ENCODE measurements at regions not wholly inside any gene's neighbourhood (a gene's known extent, or its start where the extent isn't known, plus 50 kb on each side); places are given as distances from the start of the nearest gene placed in this dataset.

- H3K23ac ChIP-seq (ENCODE audit: low read depth, low read length): no peak overlapping the region
- H3K27me3 ChIP-seq (ENCODE audit: control insufficient read depth, insufficient read depth, low read length): peaks cover 6% of the 10 kb centered on the region
- H3K4ac ChIP-seq (ENCODE audit: low read depth, low read length): no peak overlapping the region
- no peak for DNase-seq
- WGBS, 2 experiments (ENCODE audit: extremely low coverage in 2 of 2, insufficient read length in 1 of 2): 79% methylated on average over 2 of the region's 4 CpGs; no CpG with 5 or more reads in 1 of the 2 experiments
- H3K9me3 ChIP-seq (ENCODE audit: control insufficient read depth, insufficient read depth, low read length): no peaks in the 10 kb centered on the region
- H3K79me1 ChIP-seq (ENCODE audit: low read depth in 1 of 2, low read length in 2 of 2): no peaks in the 10 kb centered on the region
- H2BK20ac ChIP-seq (ENCODE audit: low read depth, low read length): no peak overlapping the region
- H2BK15ac ChIP-seq (ENCODE audit: low read depth, low read length): no peak overlapping the region
- H4K20me1 ChIP-seq (ENCODE audit: insufficient read depth, low read length): no peaks in the 10 kb centered on the region
- peaks cover 12% of the 10 kb centered on the region; the same call in 1 of the 2 replicates for H3K9me1 ChIP-seq (ENCODE audit: insufficient read depth, low read length)
- no peak overlapping the region for H2AK5ac ChIP-seq (ENCODE audit: low read depth, low read length)
- no peak overlapping the region for H3K4me3 ChIP-seq (ENCODE audit: insufficient read depth, low read depth, low read length)
- POLR2A ChIA-PET (ENCODE audit: unreplicated experiment): no interaction called here
- H2AFZ ChIP-seq (replicated peaks; ENCODE audit: low read length, poor library complexity): no peak overlapping the region
- no peak overlapping the region for H4K5ac ChIP-seq (ENCODE audit: low read depth, low read length)
- H2AK9ac ChIP-seq (replicated peaks; ENCODE audit: low read depth, low read length, poor library complexity): peak overlapping the region; percentile 67
- H4K91ac ChIP-seq (ENCODE audit: insufficient read depth, low read depth, low read length): no peak overlapping the region
- dilution Hi-C loops (cut with HindIII; ENCODE audit: low sequenced_read_pairs, unreplicated experiment): no loop called here
- no peak overlapping the region for H3K9ac ChIP-seq (ENCODE audit: low read depth, low read length)
- no peak overlapping the region for H2BK5ac ChIP-seq (ENCODE audit: low read depth, low read length, poor library complexity, severe bottlenecking)
- no peak overlapping the region for H2BK120ac ChIP-seq (ENCODE audit: low read depth, low read length)
- intact Hi-C loops (cut with micrococcal nuclease): no loop called here
- H3K27ac ChIP-seq (ENCODE audit: insufficient read depth, low read length): no peak overlapping the region
- TF ChIP-seq RCOR1 (IDR thresholded peaks at IDR 0.05; ENCODE audit: insufficient replicate concordance, low read length) (no peak), BHLHE40 (IDR thresholded peaks at IDR 0.05; ENCODE audit: low read depth, low read length) (no peak)
- no peak for ATAC-seq (ENCODE audit: low read depth)
- H3K56ac ChIP-seq (ENCODE audit: extremely low read depth, insufficient read depth, low read length): no peak overlapping the region
- BruUV-seq (replicated peaks): no TSS peak
- CTCF ChIA-PET: interaction anchor here (0.6 kb wide), 1 partner anchor 39 kb away, joined by 4 read pairs; no protein-coding TSS in a partner anchor
- H3K36me3 ChIP-seq (ENCODE audit: control insufficient read depth, insufficient read depth, low read length): no peaks in the 10 kb centered on the region
- no peak overlapping the region for H4K8ac ChIP-seq (ENCODE audit: low read depth in 2 of 2, low read length in 2 of 2)
- in situ Hi-C loops (cut with MboI; ENCODE audit: low sequenced_read_pairs): no loop called here
- H3K4me1 ChIP-seq (ENCODE audit: control insufficient read depth, insufficient read depth, low read length): peaks cover 6% of the 10 kb centered on the region; the same call in 1 of the 2 replicates
- H3K14ac ChIP-seq (replicated peaks; ENCODE audit: low read depth, low read length): no peak overlapping the region
- H3K4me2 ChIP-seq (ENCODE audit: low read depth, low read length): no peak overlapping the region
- no peak overlapping the region for H3K18ac ChIP-seq (ENCODE audit: low read depth, low read length)
Observed at GRCh38 chr3:14285548-14285925, 106.9 kb downstream of the LSM3 start.
